HT-29 (cell line): ENCODE measurements at regions not wholly inside any gene's neighbourhood (a gene's known extent, or its start where the extent isn't known, plus 50 kb on each side); places are given as distances from the start of the nearest gene placed in this dataset.
"Not testable (repeated sequence)": the region's sequence is repeated elsewhere in the genome, so short reads cannot be mapped to it uniquely, and the experiment has no call there.

Experiments used
- DNase-seq: peaks from one replicate; pipeline ENCODE4 v3.0.0-alpha.2; 2015; ENCODE audit warnings: low spot score

DNA sequence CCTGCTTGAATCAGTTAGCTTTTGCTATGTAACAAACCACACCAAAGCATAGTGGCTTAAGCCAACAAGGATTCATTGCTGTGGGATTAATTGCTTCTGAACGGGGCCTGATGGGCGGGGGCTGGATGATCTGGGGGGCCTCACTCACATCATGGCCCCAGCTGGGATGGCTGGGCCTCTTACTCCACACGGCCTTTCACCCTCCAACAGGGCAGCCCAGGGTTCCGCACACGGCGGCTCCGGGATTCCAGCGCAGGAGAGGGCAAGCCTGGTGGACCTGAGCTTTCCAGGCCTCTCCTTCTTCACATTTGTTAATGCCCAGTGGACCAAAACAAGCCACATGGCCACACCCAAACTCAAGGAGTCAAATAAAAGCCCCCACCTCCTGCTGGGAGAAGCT lies 86.3 kb upstream of the PHLPP1 start:
- DNase-seq = no peak

- no peak for DNase-seq
Observed at GRCh38 chr18:62631173-62631572, 84.2 kb upstream of the PHLPP1 start.

- DNase-seq = no peak
Observed at GRCh38 chr18:62632788-62633455, 82.4 kb upstream of the PHLPP1 start.

DNA sequence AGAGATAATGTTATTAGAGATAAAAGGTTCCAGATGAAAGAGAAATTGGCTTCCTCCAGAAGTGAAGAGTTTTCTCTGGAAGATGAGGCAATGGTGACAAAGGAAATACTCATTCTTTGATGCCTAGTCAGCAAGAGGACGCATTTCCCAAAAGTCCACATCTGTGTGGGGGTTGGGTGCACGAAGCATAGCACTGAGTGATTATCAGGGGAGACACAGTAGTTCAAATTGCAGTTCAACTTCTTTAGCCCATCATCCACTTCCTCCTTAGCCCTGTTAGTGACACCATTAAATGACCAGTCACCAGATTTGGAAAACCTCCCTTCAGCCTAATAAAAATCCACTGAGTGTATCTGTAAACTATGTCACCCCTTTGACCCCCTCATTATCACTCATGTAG lies 80.9 kb upstream of the PHLPP1 start:
- DNase-seq = peak; percentile 3

GRCh38 chr18:62634979-62635630 lies 80.2 kb upstream of the PHLPP1 start:
- peak; percentile 59 for DNase-seq

GRCh38 chr18:62637403-62637802 lies 77.9 kb upstream of the PHLPP1 start:
- DNase-seq = no peak

DNA sequence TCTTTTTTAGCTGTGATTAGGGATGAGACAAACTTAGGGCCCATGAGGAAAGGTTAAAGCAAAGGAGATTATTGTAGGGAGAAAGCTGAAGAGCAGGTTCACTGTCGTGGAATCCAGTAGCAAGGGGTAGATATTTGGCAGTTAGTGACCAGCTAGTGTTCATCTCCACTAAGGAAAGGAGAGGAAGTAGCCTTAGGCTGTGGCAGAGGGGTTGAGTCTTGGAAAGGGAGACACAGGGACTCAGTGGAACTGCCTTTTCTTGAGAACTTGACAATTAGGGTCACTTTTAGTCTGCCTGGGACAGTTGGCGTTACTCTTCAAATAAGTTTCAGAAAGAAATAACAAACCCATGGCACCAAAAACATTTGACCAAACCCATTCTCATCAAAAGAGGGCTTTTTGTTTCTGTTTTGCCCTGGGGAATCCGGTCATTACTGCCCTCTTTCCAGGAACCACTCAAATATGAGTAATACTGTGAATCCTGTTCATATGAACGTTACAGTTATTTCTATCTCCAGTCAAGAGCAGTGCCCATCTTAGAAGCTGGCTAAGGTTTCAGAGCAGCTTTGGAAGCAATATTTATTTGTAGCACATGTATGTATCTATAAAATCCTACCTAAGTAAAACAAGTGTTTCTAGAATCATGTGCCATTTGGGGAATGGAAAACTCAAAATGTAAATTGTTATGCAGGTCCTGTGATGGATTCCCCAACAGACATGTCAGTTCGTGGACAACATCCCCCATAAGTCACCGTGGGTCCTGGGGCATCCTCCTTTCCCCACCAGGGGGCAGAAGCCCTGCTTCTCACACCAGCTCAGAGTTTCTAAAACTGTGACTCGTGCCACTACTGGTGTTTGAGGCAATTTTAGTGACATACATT lies 77.3 kb upstream of the PHLPP1 start:
- DNase-seq = no peak

DNA sequence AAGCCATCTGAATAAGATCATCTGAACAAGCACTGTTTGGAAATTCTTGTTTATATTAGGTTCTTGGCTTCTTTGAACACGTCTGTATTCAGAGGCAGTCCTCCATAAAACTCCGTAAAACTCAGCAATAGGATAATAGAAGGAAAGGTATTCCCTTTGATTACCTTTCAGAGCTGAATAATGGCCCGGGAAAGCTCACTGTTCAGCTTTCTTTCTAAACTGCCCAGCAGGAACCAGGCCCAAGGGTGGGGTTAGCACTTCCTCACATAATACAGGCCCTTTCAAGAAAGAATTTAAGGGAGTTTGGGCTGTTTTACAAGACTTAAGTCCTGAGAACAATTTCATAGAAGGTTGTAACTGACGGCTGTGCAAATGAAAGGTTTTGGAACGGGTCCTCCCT lies 72.2 kb upstream of the PHLPP1 start:
- DNase-seq = no peak

DNA sequence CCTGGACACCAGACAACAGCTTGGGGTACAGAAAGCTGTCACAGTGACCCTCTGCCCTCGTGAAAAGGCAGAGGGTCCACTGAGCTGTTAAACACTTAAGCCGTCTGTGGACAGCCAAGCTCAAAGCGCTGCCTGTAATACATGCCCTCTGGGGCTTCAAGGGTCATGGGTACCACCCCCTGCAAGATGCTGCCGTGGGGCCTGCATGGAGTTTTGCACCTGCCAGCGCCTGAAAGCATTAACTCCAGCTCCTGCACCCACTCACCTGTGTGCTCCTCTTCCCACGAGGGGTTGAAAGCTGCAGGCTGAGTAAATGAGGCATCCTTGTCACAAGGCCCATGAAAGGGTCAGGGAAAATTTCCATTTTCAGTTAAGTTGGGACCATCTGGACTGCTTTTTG lies 70.6 kb upstream of the PHLPP1 start:
- no peak for DNase-seq

- DNase-seq = no peak
Observed at GRCh38 chr18:62647179-62647578, 68.2 kb upstream of the PHLPP1 start.

DNA sequence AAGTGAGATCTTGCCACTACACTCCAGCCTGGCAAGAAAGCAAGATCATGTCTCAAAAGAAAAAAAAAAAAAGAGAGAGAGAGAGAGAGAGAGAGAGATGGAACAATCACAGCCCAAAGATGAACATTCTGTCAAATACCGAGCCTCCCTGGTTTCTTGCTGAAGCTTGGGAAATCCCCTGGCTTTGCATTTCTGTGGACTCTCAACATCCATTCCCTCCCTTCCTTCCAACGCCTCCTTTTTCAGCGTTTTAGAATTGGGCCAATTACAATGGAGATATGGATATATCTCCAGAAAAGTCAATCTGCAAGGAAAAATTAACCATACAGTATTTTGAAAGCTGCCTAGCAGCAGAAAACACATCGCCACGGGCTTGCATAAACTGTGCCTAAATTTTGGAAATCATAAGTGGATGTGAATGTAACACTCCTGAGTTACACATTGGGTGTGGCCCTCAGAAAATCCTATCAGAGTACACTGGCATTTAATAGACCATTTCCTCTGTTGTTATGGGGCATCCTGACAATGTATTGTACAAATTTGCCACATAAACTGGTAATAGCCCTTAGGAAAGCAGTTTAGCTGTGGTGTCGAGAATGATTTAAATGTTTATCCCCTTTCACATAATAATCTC lies 67.2 kb upstream of the PHLPP1 start:
- DNase-seq = no peak

GRCh38 chr18:62651276-62652056 lies 63.9 kb upstream of the PHLPP1 start:
- no peak for DNase-seq

GRCh38 chr18:62652057-62652629 lies 63.2 kb upstream of the PHLPP1 start:
- DNase-seq = not testable (repeated sequence)

- no peak for DNase-seq
Observed at GRCh38 chr18:62655520-62656219, 59.7 kb upstream of the PHLPP1 start.

DNA sequence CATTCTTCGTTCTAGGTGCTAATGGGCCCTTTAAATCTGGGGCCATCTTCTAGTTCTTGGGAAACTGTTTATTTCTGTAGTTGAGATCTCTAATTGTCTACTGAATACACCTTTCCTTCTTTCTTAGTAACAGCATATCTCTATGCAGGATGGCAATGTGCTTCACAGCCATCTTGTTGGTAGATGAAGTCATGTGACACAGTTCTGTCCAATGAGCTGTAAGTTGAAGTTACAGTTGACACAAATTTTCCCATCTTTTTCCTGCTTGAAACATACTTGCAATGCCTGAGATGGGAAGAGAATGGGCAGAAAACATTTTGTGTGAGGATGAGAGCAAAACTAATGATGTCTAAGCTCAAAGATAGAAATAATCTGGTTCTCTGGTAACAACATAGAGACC lies 57.3 kb upstream of the PHLPP1 start:
- DNase-seq = no peak

DNA sequence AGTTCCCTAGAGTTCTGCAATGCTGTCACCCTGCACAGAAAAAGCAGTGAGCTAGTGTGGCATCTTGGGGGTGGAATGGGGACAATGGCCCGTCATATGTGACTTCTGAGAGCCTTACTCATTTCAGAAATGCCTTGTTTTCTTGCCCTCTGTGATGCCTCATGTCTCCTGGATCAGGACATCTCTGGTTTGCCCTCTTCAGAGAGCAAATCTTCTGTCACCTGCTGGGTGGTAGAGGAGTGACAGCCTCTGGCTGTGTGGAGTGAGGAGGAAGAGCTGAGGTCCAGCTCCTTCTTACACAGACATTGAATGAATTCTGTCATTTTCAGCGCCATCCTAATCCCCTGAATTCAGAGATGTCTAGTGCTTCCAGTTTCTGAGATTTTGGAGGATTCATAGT lies 55.6 kb upstream of the PHLPP1 start:
- no peak for DNase-seq

GRCh38 chr18:62660691-62661090 lies 54.6 kb upstream of the PHLPP1 start:
- DNase-seq = no peak

- DNase-seq = no peak
Observed at GRCh38 chr18:62663731-62664336, 51.5 kb upstream of the PHLPP1 start.

DNA sequence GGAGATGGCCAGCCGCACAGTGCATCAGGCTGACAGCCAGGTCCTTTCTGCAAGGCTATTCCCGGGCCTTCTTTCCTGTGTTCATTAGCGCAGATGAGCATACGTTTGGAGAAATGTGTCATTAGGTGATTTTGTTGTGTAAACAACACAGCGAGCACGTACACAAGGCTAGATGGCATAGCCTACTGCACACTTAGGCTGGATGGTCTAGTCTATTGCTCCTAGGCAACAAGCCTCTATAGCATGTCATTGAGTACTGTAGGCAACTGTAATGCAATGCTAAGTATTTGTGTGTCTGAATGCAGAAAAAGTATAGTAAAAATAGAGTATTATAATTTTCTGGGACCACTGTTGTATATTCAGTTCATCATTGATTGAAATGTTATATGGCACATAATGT lies 50.9 kb upstream of the PHLPP1 start:
- no peak for DNase-seq

GRCh38 chr18:62665188-62665587 lies 50.2 kb upstream of the PHLPP1 start:
- DNase-seq = no peak
